DMS79 treated with DMSO at 0.1 percent for 48 hours (cell line): ENCODE measurements at regions not wholly inside any gene's neighbourhood (a gene's known extent, or its start where the extent isn't known, plus 50 kb on each side); places are given as distances from the start of the nearest gene placed in this dataset.

Source experiments
- DNase-seq: peaks from one replicate; lab custom pipeline; 2025; lab: John Stamatoyannopoulos, UW

DNA sequence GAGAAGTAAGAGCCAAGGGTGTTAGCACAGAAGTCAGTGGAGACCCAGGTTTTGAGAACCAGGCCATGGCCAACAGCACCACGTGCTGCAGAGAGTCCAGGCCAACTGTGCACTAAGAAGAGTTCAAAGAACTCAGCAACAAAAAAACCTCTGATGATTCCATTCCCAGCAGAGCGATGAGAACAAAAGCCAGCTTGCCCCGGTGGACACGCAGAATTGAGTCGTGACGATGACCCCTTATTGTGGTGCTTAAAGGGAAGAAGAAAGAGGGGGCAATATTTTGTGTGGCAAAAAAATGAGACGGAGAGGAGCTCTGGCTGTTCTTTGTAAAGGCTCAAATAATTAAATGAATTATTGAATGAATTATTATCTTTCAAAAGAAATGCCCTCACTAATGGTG lies 468.3 kb upstream of the AUTS2 start:
- DNase-seq = no peak

DNA sequence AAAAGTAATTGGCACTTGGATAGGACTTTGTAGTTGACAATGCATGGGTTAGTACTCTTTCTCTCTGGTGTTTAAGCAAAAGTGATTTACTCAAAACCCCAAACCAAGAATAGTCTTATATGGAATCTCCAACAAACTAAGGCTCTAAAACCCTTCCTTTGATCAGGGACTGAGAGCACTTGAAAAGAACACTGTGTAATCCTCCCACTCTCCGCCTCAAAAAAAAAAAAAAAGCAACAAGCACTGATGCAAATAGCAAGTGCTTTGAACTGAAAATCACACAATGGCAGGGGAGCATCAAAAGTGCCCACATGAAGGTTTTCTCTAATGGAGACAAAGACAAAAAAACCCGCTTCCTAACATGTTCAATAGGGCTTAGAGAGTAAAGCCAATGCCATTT lies 467.9 kb upstream of the AUTS2 start:
- no peak for DNase-seq

DNA sequence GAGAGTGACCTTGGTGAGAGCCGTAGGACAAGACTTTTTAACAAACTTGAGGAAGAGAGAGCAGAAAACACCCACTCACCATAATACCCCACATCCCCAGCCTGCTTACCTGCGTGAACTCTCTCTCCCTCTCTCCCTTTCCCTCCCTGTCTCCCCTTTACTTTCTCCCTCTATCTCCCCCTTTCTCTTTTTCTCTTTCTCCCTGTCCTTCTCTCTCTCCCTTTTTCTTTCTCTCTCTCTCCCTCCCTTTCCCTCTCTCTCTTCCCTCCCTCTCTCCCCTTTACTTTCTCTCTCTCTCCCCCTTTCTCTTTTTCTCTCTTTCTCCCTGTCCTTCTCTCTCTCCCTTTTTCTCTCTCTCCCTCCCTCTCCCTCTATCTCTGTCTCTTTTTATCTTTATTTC lies 464.0 kb upstream of the AUTS2 start:
- DNase-seq = no peak

DNA sequence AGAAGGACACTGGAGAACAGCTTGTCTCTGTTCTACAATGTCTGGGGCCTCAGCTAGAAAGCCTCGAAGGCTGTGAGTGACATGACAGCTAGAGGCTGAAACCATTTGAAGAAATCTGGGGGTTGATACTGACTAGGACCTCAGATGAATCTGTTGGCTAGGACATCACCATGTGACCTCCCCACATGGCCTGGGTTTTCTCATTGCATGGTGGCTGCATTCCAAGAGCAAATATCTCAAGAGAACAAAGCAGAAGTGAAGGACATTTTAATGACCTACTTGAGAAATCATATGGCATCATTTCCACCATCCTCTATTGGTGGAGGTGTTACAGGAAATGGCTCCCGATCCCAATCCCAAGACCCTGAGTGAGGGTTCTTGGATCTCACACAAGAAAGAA lies 450.6 kb upstream of the AUTS2 start:
- no peak for DNase-seq

DNA sequence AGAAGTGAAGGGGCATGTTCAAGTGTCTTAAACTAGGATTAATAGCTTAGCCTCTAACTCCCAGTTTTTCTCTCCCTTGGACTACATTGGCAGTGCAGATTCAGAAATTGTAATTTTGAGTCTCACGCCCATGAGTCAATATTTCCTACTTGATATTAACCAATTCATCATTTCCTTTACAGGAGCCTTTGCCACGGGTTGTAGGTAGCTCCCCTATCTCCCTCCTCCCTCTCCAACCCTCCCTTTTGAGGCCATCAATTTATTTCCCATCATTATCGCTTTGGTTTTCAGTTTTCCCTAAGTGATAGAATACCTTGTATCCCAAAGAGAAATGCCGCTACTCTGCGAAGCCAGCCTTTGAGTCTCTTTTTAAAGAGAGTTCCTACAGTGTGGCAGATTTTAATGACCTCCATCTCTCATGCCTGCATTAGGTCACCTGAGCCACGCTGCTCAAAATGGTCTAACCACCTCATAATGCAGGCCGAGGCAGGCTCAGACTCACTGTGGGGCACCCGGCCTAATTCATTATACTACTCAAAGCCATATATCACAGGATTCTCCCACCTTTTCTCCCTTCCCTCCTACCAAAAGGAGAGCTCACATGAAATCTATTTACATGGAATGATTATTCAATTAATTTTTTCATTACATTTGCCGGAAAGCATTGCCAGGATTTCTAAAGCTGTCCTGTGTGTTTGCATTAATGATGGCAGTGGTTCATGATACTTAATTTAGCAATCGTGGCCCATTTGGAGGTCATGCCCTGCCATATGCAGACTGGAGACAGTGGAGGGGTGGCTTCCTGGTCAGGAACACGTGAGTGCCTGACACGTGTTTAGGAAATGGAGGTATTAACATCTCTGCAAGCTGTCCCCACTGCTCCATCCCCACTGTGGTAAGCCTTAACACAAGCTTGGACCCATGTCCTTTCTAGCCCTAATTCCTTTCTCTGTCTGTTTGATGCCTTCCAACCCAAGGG lies 448.2 kb upstream of the AUTS2 start:
- DNase-seq = no peak

DNA sequence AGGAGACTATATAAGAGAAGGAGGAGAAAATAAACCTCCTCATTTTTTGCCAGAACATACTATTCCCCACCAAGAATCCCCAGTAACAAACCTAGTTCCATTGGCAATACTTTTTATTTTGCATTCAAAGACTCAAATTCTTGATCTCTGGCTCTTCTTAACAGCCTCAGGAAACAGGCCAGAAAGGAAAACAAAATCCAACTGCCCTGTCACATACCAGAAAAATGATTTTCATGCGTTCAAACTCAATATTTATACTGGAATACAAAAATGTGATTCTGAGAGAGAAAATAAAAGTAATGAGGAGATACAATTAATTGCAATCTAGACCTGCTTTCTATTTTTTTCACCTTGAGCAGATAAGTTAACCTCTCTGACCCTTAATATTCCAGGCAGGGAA lies 435.9 kb upstream of the AUTS2 start:
- DNase-seq = no peak

DNA sequence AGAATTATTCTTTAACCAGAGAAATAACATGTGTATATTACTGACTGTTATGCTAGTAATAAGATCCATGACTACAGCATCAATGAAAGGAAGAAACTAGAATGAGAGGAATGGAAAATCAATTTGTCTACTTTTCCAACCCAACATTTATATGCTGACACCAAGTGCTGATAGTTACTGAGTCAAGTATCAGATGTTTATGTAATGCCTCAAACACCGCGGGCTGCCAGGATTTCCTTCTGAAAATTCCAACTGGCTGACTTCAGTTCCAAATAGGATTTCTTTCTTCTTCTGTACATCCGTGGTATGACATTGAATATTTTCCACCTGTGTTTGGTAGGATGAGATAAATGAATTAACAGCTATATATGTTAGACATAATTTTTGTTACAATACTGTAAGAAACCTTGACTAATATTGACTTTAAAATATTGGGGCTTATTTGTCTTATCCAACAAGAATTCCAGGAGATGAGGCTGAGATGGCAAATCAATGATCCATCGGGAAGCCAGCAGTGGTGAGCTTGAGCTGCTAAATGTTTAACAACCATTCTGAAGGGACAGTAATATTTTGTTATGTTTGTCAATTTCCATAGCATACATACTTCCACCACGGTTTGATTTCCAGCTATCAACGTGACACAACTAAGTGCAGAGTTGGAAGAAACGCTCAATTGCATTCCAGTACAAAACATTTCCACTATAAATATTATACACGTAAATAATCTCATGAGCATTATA lies 435.2 kb upstream of the AUTS2 start:
- DNase-seq = no peak

DNA sequence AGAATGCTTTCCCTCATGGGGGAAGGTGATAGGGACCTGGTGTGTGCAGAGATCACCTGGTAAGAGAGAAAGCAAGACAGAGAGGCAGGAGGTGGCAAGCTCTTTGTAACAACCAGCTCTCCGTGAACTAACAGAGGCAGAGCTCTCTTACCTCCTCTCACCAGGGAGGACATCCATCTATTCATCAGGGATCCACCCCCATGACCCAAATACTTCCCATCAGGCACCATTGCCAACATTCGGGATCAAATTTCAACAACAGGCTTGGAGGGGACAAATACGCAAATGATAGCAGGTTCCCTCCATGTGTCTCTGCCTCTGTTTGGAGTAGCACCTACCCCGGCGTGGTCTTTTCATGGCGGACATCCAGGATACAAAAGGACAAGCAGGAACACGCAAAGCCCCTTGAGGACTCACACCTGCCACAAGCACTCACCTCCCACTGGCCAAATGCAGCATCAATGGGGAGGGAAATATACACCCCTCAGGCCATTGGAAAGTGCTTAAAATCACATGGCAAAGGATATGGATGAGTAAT lies 431.2 kb upstream of the AUTS2 start:
- DNase-seq = peak; percentile 69

DNA sequence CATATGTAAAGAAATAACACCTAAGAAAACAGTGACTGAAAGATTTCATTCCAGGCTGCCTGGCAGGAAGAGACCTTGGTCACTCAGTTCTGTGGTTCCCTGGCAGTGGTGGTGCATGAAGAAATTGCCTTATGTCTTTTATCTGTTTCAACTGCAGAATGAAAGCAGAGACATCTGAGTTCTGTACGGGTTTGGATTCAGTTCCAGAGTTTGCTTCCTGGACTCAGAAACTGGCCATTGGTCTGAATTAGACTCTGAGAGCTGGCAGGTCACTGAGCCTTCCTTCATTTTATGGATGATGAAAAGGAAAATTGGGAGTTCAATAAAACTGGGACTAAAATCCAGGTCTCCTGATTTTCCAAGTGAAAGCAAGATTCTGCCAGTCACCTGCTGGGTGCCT lies 428.9 kb upstream of the AUTS2 start:
- no peak for DNase-seq

DNA sequence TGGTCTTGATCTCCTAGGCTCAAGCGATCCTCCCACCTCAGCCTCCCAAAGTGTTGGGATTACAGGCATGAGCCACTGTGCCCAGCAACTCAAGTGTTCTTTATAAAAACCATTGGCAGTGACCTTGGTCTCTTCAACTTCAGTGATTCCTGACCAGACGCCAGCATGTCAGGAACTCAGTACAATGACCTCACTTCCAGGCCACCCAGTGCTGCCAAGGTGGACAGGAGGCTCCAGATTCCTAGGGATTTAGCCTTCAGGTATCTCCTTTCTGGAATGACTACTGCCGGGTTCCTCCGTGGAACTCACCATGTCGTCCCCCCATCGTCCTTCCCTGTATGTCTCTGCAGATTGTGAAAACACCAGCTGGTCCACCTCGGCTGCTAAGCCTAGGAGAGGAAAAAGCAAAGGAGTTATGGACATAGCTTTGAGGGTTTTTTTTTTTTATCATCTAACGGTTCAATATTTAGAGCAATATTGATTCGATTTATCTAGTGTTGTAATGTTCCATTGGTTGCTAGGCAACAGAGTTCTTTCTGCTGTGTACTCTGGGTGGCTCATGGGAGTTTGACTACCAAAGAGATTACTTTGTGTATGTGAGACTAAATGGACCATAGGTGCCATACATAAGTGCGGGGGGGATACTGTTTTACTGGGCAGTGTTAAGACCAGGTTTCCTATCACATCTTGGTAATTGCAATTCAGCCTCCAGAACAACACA lies 425.8 kb upstream of the AUTS2 start:
- no peak for DNase-seq

DNA sequence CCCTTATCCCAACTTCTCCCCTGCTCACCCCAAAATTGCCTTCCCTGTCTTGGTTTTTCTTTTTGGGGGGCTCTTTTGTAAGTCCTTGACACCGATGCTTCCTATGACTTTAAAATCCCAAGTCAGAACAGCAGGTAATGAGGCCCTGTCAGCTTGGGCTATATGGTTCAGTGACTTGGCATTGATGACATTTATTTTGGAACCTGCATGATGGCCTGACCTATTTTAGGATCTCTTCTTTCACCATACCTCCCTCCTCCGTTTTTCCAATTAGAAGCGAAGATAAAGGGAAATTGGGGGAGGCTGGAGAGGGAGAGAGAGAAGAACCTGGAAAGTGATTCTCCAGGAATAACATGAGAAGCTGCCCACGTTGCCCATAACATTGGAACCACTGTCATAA lies 424.9 kb upstream of the AUTS2 start:
- DNase-seq = no peak

DNA sequence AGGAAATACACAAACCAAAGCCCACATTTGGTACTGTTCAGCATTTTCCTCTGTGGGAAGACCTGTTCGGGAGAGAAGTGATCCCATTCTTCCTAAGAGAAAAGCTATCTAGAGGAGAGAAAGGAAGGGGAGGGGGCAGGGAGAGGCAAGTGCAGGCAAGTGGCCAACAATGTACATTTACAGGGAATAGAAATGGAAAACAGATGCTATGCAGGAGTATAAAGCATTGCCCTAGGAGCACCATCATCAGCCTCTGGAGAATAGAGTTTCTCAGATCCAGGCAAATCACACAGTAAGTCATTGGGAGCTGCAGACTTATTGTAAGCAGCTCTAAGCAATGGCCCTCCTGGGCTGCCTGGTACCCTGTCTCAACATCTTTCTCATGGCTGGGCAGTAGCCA lies 424.4 kb upstream of the AUTS2 start:
- no peak for DNase-seq

DNA sequence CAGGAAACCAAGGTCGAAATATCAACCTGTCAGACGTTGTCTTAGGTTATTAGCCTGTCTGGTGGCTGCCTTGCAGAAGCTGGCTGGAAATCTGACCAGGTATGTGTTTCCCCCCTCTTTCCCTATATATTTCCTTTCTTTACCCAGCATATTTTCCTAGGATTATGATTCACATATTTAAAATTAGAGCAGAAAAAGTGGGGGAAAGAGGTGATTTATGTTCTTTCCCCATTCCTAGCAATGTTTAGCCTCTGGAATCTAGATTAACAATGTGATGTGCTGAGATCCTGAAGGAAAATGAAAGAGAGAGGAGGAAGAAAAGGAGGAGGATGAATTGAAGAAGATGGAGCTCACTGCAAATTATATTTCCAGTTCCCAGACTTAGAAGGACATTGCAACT lies 421.4 kb upstream of the AUTS2 start:
- no peak for DNase-seq

DNA sequence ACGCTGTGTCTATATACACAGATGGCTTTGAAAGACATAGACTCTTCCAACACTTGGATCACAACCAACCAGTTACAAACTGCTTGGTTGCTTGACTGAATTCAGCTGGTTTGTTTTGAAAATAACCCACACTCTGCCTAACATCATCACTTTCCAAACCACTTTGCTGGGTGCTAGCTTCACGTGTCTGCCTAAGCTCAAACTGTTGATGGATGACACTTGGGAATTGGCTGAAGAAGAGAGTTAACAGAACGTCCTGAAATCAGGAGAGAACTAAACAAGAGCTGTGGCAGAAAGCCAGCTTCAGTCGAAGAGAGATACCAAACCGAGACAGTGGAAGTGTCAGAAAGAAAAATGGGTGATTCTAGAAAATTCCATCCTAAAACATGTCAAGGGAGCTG lies 420.8 kb upstream of the AUTS2 start:
- DNase-seq = no peak

DNA sequence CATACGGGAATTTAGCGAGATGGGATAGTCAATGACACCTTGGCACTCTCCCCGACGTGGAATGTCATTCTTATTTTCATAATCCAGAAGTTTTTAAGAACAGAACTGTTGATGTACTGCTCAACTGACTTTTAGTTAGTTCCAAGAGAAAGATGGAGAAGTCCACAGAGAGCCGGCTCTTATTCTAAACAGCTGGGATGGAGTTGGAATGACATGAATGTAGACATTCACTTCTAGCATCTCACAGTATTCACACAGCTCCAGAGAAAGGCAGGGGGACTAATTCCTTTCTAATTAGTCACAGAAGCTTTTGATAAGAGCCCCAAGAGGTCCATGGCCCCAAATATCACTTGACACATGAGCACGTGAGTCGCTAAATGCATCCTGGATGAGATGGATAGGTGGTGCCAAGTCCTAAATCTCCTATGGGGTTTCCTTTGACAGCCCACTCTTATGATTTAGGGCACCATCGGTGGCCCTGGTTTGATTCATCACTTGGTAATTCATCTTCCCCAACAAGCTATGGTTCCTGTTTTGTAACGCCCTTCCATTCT lies 420.3 kb upstream of the AUTS2 start:
- DNase-seq = no peak

DNA sequence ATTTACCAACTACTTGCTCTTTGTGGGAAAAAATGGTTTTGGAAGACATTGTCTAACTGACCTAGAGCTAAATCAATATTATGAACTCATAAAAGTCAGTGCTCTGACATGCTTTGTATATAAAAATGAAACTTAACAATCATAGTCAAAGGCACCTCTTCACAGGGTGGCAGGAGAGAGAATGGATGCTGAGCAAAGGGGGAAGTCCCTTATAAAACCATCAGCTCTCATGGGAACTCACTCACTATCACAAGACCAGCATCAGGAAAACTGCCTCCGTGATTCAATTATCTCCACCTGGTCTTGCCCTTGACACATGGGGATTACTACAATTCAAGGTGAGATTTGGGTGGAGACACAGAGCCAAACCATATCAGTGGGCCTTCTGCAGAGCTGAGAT lies 417.6 kb upstream of the AUTS2 start:
- no peak for DNase-seq

DNA sequence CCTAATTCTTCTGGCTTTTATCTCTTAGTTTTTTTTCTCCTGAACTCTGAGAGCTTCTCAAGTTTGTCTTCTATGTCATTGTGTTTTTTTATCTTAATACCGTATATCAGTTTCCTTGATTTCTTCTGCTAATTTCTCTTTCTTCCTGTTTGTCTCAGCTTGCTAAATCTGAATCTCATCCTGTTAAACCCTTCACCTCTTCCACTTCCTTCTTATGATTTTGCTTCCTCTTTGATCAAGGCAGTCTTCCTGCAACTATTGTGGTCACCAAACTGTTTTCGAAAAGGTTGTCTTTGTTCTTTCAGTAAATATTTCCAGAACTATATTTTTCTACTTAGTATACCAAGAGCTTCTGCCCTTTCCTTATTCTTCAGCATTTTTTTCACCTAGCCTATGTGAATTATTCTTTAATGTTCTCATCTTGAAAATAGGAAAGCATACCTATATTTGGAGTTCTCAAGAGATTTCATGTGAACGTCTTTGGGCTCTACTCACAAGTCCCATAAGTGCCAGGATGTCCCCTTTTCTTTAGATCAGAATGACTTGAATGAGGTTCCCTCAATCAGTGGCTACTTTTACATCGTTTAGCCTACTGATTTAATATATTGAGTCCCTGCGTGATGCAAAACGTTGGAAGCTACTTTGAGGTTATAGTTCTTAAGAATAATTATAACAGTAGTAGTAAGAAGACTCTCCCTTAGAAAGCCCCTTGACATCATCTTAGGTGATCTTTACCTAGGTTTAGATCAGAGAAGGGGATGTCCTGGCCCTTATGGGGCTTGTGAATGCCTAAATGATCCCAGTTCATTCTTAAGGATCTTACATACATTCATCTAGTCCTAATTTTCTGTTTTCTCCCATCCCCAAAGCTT lies 415.4 kb upstream of the AUTS2 start:
- no peak for DNase-seq

DNA sequence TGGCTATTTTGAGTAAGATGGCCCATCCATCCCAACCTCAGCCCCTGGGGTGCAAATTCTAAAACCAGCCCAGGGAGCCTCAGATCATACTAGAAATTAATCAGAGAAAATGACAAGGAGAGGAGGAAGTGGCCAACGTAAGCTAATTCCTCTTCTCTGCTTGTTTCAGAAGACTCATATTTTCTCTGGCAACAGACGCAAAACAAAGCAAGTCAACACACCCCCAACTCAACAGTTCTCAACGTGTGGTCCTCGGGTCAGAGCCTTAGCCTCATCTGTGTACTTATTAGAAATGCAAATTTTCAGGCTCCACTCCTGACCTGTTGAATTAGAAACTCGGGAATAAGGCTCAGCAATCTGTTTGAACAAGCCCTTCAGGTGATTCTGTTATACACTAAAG lies 413.9 kb upstream of the AUTS2 start:
- no peak for DNase-seq

DNA sequence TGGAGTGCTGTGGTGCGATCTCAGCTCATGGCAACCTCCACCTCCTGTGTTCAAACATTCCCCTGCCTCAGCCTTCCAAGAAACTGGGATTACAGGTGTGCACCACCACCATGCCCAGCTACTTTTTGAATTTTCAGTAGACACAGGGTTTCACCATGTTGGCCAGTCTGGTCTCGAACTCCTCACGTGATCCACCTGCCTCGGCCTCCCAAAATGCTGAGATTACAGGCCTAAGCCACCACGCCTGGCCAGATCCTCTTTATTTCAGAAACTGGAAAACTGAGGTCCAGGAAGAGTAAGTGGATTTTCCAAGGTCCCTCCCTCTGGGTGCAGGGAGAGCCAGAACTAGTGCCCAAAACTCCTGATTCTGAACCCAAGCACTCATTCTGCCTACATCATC lies 413.1 kb upstream of the AUTS2 start:
- DNase-seq = no peak

DNA sequence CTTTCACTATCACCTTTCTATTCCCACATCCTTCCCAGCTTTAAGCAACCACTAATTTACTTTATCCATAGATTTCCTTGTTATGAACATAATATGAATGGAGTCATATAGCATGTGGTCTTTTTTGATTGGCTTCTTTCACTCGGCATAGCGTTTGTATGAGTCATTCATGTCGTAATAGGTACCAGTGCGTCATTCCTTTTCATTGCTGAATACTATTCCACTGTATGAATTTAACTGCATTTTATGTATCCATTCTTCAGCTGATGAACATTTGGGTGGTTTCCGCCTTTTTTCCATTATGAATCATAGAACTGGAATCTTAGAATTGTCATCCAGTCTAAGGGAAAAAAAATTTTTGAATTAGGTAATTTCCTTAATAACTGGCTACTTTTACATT lies 411.3 kb upstream of the AUTS2 start:
- DNase-seq = no peak

DNA sequence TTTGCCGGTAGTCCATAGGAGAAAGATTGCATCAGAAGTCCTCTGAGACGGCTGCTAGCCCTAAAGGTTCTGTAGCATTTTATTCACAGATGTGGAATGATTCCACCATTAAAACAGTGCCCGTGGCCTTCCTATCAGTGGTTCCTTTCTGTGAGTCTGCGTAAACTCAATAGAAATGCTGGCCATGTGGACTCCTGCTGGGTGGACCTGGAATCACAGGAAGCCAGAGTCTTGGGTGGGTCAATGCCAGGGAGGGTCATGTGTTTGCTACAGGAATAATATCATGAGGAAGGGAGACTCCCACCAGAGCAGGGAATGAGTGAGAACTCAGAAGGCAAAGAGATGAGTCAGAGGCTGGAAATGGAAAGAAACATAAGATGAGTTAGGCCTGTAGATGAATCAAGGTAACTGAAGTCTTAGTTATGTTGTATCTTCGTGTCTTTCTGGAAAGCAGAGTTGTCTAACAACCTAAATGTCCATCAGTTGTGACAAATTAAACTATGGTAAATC lies 410.4 kb upstream of the AUTS2 start:
- DNase-seq = no peak
